Smooth muscle cell (in vitro differentiated cells): ENCODE measurements at regions not wholly inside any gene's neighbourhood (a gene's known extent, or its start where the extent isn't known, plus 50 kb on each side); places are given as distances from the start of the nearest gene placed in this dataset.

Experiments used
- DNase-seq: peaks from one replicate; lab custom pipeline; 2025; ENCODE audit not compliant: unreplicated experiment; lab: John Stamatoyannopoulos, UW
- H2AFZ ChIP-seq: fragments of 200-600 bp; sonication (generic); 2 replicates; pipeline ENCODE4 v1.6.0; 2016; ENCODE audit warnings: antibody characterized with exemption, low read depth, mild to moderate bottlenecking
- H3F3A ChIP-seq: fragments of 200-600 bp; sonication (generic); 2 replicates; pipeline ENCODE4 v1.6.0; 2017; ENCODE audit warnings: antibody characterized with exemption, low read depth
- H3K27ac ChIP-seq: fragments of 200-600 bp; sonication (generic); 2 replicates; pipeline ENCODE4 v1.5.1; 2016; ENCODE audit warnings: low read depth, mild to moderate bottlenecking
- H3K27me3 ChIP-seq: fragments of 200-600 bp; sonication (generic); 2 replicates; pipeline ENCODE4 v1.6.1; 2016; ENCODE audit warnings: low read depth, mild to moderate bottlenecking
- H3K36me3 ChIP-seq: fragments of 200-600 bp; sonication (generic); 2 replicates; pipeline ENCODE4 v1.5.1; 2016; ENCODE audit warnings: low read depth
- H3K4me1 ChIP-seq: fragments of 200-600 bp; sonication (generic); 2 replicates; pipeline ENCODE4 v1.5.1; 2016; ENCODE audit warnings: low read depth
- H3K4me2 ChIP-seq: fragments of 200-600 bp; sonication (generic); 2 replicates; pipeline ENCODE4 v1.6.0; 2016; ENCODE audit warnings: mild to moderate bottlenecking
- H3K4me3 ChIP-seq: fragments of 200-600 bp; sonication (generic); 2 replicates; pipeline ENCODE4 v1.5.1; 2016; ENCODE audit warnings: mild to moderate bottlenecking
- H3K79me2 ChIP-seq: fragments of 200-600 bp; sonication (generic); 2 replicates; pipeline ENCODE4 v1.6.0; 2016; ENCODE audit warnings: low read depth, mild to moderate bottlenecking
- H3K9ac ChIP-seq: fragments of 200-600 bp; sonication (generic); 2 replicates; pipeline ENCODE4 v1.6.0; 2016; ENCODE audit warnings: low read depth
- H3K9me3 ChIP-seq: fragments of 200-600 bp; sonication (generic); replicated peaks from 2 replicates; pipeline ENCODE4 v1.5.1; 2016; ENCODE audit warnings: low read depth
- H4K20me1 ChIP-seq: fragments of 200-600 bp; sonication (generic); 2 replicates; pipeline ENCODE4 v1.6.0; 2016; ENCODE audit warnings: low read depth
- CTCF ChIP-seq: fragments of 200-600 bp; sonication (generic); IDR thresholded peaks from 2 replicates; pipeline ENCODE4 v1.5.1; 2017; ENCODE audit warnings: borderline replicate concordance, mild to moderate bottlenecking, antibody characterized with exemption; ENCODE audit not compliant: insufficient read depth, poor library complexity, severe bottlenecking
- WGBS: methylation state at CpG from one replicate; pipeline ENCODE4 v1.1.7; 2016; ENCODE audit warnings: low lambda C conversion rate; 5-methylcytosine and 5-hydroxymethylcytosine counted together

GRCh38 chr14:55769877-55770276 is 189.9 kb downstream of the KTN1 start:
- WGBS: 90% methylated on average over 3 of the region's 3 CpGs
- Histone ChIP-seq H3F3A (no peaks in the 10 kb centered on the region), H3K79me2 (no peaks in the 10 kb centered on the region), H3K36me3 (no peaks in the 10 kb centered on the region), H3K4me2 (no peak overlapping the region), H3K9me3 (no peaks in the 10 kb centered on the region), H3K4me1 (no peaks in the 10 kb centered on the region), H4K20me1 (no peaks in the 10 kb centered on the region), H3K27me3 (no peaks in the 10 kb centered on the region), H2AFZ (no peak overlapping the region), H3K4me3 (no peak overlapping the region), H3K27ac (no peak overlapping the region), H3K9ac (no peak overlapping the region)
- DNase-seq: no peak
- TF ChIP-seq CTCF: no peak

- no peak overlapping the region for H3K4me2 ChIP-seq
- DNase-seq: no peak
- H3K4me3 ChIP-seq: no peak overlapping the region
- H3F3A ChIP-seq: no peaks in the 10 kb centered on the region
- H3K36me3 ChIP-seq: no peaks in the 10 kb centered on the region
- no peaks in the 10 kb centered on the region for H3K27me3 ChIP-seq
- no peak for TF ChIP-seq CTCF
- 98% methylated on average over 2 of the region's 2 CpGs for WGBS
- H3K27ac ChIP-seq: no peak overlapping the region
- H3K9ac ChIP-seq: no peak overlapping the region
- H3K79me2 ChIP-seq: no peaks in the 10 kb centered on the region
- H4K20me1 ChIP-seq: no peaks in the 10 kb centered on the region
- no peaks in the 10 kb centered on the region for H3K9me3 ChIP-seq
- no peaks in the 10 kb centered on the region for H3K4me1 ChIP-seq
- no peak overlapping the region for H2AFZ ChIP-seq
Observed at GRCh38 chr14:55771242-55771981, 191.4 kb downstream of the KTN1 start.

- DNase-seq: no peak
- H3K4me2 ChIP-seq: no peak overlapping the region
- H4K20me1 ChIP-seq: no peaks in the 10 kb centered on the region
- H3K27ac ChIP-seq: no peak overlapping the region
- no peaks in the 10 kb centered on the region for H3K79me2 ChIP-seq
- no peaks in the 10 kb centered on the region for H3K4me1 ChIP-seq
- H3K27me3 ChIP-seq: no peaks in the 10 kb centered on the region
- H3K9me3 ChIP-seq: no peaks in the 10 kb centered on the region
- WGBS: 60% methylated on average over 1 of the region's 1 CpG
- H3F3A ChIP-seq: no peaks in the 10 kb centered on the region
- no peaks in the 10 kb centered on the region for H3K36me3 ChIP-seq
- no peak overlapping the region for H3K4me3 ChIP-seq
- H3K9ac ChIP-seq: no peak overlapping the region
- no peak overlapping the region for H2AFZ ChIP-seq
- no peak for TF ChIP-seq CTCF
Observed at GRCh38 chr14:55772486-55772885, 192.5 kb downstream of the KTN1 start.

- Histone ChIP-seq H3K27ac (no peak overlapping the region), H3K27me3 (no peaks in the 10 kb centered on the region), H3K4me2 (no peak overlapping the region), H4K20me1 (no peaks in the 10 kb centered on the region), H3K9me3 (no peaks in the 10 kb centered on the region), H3F3A (no peaks in the 10 kb centered on the region), H3K4me3 (no peak overlapping the region), H3K79me2 (no peaks in the 10 kb centered on the region), H3K4me1 (no peaks in the 10 kb centered on the region), H2AFZ (no peak overlapping the region), H3K36me3 (no peaks in the 10 kb centered on the region), H3K9ac (no peak overlapping the region)
- TF ChIP-seq CTCF: no peak
- 90% methylated on average over 1 of the region's 1 CpG for WGBS
- DNase-seq: no peak
Observed at GRCh38 chr14:55773312-55773711, 193.3 kb downstream of the KTN1 start.
